NCI-H446 (cell line): ENCODE measurements at regions not wholly inside any gene's neighbourhood (a gene's known extent, or its start where the extent isn't known, plus 50 kb on each side); places are given as distances from the start of the nearest gene placed in this dataset.

Experiments
- DNase-seq, 2 experiments: peaks; one replicate each; lab custom pipeline; 2025; lab: John Stamatoyannopoulos, UW

DNA sequence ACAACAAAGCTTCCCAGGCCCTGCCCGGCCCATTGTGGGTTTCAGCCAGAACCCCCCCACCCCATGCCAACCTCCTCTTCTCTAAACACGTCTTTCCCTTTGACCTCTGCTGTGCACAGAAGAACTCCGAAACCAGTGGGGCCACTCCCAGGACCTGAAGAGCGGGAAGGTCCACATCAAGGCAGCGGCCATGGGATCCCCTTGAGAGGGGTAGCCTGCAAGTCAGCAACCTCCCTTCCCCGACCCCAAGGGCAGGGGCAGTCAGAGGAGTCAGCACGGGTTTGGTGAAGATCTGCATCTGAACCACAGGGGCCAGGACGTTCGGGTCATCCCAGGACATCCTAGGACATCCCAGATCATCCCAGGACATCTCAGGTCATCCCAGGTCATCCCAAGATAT lies 379.9 kb upstream of the IRX4 start:
- no peak for DNase-seq

DNA sequence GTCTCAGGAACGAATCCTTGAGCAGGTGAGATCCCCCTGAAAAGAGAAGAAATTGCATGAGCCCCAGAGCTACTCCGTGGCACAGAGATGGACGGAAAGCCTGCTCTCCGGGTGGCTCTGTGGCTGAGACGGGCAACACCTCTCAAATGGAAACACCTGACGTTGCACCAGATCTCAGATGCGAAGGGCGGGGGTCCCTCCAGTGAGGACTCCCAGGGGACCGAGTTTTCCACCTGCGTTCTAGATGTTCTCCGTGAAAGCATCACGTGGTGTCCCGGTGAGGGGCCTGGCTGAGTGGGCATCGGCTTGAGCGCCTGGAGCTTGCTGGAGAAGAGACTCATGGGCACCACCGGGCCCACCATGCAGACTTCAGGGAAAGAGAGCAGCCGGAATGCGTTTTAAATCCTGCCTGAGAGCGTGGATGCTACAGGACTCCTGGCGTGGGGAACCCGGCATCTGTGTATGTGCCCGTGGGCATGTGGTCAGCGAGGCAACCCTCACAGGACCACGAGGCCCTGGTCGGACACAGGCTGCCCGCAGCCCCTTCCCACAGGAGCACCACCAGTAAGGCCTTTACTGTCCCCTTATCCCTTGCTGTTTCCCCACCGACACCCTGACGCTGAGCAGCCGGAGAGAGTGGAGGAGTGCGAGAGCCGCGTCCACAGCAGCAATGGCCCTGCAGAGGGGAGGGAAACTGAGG lies 378.4 kb upstream of the IRX4 start:
- DNase-seq: no peak

DNA sequence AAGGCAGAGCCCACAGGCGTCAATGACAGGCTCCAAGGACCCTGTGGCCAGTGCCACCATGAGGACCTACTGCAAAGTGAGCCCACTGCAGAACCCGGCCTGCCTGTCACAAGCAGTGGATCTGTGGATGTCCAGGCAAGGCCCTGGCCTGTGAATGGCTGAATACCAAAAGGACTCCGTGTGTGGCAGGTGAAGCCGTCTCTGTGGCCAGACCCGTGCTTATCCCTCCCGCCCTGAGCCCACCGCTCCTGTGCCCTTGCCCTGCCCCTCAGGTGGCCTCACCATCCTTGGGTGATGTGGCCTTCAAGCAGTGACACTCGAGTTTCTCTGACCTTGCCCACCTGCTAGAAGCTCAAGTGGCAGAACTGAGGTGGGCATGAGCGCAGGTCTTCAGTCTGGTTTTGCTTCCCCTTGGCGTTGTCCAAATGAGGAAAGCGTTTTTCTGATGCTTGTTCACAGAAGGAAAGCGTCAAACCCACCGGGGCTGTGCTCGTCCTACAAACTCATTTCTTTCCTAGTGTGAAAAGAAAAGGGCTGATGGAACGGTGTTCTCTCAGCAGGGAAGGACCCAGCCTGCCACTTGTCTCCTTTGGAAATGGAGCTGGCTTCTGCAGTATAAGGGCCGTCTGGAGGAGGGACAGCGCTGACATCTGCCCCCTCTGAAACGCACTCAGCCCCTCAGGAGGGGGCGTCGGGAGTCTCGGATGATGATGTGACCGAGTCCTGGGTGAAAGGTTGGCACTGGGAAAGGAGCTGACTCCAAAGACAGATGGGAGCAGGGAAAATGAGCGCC lies 377.7 kb upstream of the IRX4 start:
- no peak for DNase-seq

DNA sequence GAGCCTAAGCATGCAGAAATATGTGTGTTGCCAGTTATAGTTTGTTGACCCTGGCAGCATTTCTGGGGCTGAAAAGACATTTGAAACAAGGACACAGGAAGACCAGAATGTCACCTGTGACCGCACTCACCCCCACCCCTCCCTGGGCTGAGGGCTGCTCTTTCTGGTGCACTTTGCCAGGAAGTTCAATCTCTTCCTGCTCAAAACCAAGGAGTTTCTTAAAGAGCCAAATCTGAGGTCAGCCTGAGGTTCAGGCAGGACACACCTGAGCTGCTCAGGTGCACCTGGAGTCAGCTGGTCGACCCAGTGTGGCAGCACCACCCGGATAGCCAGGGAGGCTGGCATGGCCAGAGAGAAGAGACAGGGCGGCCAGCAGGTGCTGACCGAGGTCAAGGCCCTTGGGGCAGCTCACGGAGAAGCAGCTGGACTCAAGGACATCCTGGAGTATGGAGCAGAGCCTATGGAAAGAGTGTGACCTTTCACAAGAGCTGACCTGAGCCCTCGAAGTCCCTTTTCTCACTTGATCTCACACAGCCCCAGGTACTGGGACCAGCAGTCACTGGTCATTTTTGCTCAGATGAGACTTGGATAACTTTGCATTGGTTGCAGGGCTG lies 376.9 kb upstream of the IRX4 start:
- no peak for DNase-seq

DNA sequence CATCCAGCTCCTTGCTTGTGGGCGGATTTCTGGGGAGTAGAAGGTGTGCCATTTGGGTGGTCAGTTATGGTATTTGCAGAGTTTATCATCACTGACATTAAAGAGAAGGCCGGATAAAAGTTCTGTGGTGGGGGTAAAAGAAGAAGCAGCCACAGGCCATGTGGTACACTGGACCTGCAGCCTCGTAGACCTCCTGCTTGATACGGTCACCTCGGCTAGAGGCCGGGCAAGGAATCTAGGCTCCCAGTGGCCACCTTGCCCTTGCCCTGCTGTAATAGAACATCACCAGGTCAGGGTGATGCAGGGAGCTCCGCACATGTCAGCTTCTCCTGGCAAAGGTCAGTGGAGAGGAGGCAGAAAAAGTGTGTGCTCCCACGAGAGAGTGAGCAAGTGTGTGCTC lies 376.1 kb upstream of the IRX4 start:
- no peak for DNase-seq

DNA sequence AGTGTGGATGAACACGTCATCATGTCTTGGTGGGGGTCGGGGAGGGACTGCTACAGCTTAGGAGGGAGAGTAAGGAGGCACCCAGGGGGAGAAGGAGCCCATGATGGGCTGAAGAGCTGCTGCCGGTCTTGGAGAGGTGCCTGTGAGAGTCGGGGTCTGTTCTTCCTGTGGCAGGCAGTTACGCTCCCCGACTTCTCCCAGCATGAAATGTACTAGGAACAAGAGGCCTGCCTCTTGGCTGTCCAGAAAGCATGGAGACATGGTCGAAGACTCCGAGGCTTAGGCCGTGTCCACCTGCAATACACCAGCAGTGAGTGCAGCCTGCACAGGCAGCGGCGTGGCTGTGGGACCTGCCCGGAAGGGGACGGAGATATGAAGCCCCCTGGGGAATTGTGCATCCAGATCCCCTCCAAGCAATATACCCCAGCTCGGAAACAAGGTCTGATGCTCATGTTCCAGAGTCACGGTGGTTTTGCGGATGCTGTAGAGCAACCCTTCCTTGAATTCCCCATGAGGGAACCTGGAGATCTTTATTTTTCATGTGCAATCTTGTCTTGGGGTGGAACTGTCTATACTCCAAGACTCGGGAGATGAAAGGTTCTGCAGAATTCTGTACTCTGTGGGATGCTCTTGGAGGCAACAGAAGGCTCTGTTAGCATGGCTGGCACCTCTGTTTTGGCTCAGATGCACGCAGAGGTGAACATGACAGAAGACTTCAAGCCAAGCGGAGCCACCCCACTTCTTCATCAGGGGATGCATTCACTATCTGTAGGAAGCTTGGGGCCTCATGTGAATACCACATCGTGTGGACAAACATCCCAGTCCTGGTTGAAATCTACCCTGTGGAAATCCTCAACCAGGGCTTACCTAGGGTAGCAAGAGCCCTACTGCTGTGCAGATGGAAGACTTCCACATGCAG lies 374.9 kb upstream of the IRX4 start:
- DNase-seq: no peak

DNA sequence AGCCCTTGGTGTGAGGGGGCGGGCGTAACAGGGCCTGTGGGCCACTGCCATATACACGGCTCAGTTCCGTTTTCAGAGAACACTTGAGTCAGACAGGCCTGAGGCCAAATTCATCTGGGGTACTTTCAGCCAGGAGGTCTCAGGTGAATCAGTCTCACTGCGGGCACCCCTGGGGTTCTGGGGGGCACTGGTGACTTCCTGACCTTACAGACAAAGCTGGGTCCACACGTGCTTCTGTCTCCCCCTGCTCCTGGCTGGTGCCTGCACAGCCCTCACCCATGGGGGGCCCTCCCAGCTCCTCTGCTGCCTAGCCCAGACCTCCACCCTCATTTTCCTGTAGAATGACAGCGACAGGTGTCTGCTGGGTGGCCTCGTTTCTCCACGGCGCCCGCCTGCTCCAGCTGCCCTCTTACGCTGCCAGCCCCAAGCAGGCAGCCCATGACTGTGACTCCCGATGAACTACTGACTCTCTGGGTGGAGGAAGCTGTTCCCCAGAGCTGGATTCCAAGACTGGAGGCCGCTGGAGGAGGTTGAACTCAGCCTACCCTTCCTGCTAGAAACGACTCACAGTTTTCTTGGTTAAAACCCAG lies 374.1 kb upstream of the IRX4 start:
- DNase-seq: no peak

DNA sequence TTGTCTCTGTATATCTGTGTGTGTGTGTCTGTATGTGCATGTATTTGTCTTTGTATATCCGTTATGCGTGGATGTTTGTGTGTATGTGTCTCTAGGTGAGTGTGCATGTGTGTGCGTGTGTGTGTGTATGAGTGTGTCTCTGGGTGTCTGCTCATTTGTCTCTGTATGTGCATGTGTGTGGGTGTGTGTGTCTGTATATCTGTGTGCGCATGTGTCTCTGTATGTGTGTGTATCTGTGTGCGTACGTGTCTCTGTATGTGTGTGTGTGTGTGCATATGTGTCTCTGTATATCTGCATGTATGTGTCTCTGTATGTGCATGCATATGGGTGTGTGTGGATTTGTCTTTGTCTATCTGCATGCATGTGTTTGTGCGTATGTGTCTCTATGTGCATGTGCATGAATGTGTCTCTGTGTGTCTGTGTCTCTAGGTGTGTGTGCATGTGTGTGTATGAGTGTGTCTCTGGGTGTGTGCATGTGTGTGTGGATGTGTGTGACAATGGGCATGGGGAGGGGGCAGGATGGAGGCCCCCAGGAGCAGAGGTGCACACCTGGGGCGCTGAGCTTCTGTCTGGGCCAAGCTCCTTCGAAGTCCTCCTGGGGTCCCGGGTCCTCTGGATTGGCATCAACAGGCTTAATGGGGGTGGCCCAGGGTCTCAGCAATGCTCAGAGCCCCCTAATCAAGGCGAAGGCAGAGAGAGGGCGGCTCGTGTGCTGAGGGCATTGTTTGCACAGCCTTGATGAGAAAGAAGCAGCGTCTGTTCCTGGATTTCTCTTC lies 373.4 kb upstream of the IRX4 start:
- DNase-seq: no peak

DNA sequence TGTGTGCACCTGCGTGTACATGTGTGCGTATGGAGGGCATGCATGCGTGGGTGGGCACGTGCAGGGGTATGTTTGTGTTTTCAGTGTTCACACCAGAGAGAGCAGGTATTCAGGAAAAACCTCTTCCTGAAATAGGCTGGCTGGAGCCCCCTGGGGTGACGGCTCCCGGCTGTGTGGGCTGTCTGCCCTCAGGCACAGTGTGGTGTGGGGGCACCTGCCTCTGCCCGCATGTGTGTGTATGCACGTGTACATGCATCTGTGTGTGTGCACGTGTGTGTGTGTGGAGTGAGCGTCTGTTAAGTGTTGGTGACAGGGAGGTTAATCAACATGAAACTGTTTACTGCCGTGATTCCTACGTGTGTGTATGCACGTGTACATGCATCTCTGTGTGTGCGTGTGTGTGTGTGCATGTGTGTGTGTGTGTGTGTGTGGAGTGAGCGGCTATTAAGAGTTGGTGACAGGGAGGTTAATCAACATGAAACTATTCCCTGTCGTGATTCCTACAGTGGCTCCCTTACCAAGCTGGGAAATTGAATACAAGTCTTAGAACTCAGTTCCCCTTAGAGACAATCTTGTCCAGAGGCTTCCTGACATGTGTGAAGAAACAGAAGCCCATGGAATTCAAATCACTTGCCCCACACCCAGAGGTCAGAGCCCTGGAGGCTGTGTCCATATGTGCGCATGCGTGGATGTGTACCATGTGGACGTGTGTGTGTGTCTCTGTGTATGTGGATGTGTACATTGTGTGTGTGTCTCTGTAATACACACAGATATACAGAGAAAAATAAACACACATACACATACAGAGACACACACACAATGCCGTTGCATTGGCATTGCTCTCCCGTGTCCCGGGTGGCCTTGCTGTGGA lies 372.4 kb upstream of the IRX4 start:
- DNase-seq: no peak

DNA sequence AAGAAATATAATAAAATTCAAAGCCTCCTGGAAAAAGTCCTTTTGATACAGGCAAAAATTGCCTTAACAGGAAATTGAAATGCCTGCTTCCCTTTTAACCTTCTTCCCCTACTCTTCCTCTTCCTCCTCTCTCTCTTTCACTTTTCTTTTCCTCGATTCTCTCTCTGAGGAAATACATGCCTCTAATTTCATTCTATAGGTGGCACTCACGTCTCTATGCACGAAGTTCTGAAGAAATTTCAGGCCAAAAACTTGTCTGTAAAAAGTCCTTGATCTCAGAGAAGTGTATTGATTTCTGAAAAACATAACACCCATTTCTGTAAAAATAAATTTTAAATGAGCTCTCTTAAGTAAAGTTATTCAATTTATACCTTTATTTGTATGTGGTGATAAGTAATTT lies 371.7 kb upstream of the IRX4 start:
- DNase-seq: no peak

DNA sequence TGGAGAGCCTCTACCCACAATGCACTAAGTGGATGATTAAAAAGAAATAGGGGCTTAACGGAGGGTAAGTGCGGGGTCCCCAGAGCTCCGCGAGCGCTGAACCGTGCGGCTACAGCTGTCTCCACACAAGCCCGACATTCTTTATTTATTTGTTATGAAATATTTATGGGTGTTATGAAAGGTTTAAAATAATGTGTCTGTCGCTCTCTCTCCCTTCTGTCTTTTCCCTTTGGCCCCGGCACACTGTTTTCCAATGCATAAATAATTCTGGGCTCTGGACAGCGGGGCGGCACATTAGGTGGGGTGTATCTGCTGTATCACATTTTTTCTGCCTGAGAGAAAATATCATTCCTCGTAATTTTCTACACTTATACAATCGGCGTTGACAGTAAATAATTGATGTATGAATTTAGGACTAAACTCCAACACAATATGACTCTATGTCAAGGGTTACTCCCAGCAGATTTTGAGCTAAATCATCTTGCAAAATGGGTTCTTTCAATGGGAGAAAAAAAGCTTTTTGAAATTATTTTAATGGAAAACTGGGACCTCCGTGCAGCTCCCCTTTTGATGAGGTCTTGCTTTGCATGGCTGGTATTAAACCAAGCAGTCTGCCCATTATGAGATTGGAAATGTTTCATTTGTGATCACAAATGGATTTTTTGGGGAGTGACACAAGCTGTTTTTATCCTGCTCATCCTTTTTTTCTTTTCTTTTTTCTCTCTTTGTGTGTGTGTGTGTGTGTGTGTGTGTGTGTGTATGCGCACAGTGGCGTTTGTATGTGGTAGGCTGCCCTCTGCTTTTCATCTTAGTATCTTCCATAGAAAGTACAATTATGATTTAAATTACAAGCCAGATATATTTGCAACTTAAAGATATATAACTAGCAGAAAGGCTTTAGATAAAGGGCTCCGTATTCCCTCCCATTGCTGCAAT lies 370.6 kb upstream of the IRX4 start:
- no peak for DNase-seq

DNA sequence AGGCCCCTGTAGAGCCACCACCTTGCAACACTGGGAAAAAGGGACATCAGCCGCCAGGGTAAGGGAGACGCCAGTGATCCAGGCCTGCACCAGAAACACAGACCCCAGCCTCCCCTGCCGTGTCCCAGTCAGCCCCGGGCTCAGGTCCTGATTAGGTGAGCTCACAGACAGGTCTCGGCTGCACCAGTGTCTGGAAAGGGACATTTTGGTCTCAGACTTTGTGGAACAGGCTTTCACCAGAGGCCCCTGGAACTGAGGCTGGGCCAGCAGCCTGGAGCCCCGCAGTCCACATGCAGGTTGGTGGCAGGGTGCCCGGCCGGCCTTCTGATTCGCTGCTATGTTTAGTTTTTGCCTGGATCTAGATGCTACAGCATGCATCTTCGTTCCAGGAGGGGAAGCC lies 369.0 kb upstream of the IRX4 start:
- no peak for DNase-seq

DNA sequence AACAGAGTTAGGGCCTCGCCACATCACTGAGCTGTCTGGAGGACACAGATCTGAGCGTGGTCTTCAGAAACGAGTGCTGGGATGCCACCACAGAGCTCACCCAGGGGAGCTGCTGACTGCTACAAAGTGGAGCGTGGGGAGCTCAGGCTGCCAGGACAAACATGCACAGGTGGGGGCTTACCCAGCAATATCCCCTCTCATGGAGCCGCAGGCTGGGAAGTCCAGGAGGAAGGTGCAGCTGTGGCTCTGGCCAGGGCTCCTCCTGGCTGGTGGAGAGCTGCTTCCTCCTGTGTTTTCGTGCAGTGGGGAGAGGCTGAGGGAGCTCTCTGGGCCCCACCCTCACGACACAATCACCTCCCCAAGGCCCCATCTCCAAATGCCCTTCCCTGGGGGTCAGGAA lies 368.6 kb upstream of the IRX4 start:
- DNase-seq: no peak

DNA sequence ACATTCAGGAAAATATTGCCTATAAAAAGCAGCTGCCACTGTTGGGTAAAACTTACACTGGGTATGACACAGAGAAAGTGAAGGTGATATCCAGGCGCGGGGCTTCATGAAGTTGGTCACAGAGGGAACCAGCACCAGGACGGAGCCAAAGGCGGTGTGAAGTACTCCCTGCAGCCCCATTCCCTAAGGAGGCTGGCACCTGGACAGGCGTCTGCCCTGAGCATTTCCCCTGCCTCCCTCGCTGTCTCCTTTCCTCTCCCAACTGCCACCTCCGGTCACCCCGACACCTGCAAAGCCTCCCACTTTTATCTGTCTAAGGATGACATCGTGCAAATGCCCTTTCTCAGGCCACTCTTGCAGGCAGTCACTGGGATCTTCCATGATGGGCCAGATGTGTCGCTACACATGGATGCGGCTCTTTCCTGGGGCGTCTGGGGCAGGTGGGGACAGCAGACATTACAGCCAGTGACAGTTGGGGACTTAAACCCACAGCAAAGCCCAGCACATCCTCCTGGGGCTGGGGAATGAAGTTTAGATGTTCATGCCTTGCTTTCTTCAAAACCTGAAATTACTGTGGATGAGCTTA lies 367.7 kb upstream of the IRX4 start:
- no peak for DNase-seq

DNA sequence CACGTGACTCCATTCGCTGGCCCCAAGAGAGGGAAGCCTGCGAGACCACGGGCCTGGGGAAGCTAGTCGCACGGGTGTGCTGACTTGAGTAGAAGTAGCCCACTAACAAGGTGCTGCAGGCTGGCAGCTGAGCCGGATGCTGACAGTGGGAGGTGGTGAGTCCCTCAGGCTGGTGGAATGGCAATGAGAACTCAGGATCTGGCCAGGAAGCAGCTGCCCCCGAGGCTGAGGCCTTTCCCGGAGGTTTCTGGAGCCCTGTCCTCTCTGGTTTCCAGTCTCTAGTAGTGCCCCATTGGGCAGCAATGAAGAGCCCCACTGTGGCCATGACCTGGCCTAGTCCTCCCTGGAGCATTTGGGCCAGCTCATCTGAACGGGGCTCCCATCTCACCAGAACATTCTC lies 366.7 kb upstream of the IRX4 start:
- DNase-seq: no peak

DNA sequence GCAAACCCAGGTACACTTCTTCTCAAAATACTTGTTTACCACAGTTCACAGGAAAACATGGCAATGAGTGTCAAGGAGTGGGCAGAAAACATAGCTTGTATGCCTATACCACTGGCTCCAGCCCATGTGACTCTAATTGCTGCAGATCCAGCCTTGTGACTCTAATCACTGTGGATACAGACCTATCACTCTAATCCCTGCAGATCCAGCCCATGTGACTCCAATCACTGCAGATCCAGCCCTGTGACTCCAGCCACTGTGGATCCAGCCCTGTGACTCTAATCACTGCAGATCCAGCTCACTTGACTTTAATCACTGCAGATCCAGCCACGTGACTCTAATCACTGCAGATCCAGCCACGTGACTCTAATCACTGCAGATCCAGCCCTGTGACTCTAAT lies 366.3 kb upstream of the IRX4 start:
- no peak for DNase-seq

DNA sequence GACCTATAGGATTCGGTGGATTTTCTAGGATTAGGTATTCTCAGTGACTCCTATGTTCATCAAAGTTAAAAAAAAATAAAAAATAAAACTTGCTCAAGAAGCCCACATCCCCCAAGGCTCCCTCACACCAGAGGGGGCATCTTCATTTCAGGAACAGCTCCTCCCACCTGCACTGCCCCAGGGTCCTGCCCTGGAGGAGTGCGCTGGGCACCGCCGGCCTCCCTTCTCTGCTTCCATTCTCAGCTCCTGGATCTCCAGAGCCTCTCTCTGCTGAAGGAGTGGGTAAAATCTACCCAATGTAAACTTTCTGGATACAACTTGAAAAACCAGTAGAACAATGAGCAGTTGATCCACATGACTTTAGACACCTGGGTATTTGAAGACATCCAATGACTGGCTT lies 359.8 kb upstream of the IRX4 start:
- no peak for DNase-seq

DNA sequence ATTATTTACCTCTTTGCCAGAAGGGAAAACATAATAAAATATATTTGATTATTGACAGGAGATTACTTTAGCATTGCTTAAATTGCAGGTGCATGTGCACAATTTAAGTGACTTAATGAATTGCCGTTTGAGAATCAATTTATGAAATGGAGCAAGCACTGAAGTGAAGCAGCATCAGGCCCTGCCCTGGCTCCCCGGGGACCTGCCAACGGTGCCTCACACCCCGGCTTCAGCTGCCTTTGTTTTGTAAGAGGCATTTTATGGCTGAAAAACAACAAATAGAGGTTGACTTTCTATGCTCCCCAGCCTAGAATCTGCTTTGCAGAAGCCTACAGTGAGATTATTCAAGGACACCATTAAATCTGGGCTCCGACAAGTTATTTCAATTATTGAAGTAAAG lies 359.1 kb upstream of the IRX4 start:
- no peak for DNase-seq
